Osteocyte (in vitro differentiated cells): ENCODE measurements at regions not wholly inside any gene's neighbourhood (a gene's known extent, or its start where the extent isn't known, plus 50 kb on each side); places are given as distances from the start of the nearest gene placed in this dataset.

Source experiments
- DNase-seq: peaks from one replicate; pipeline ENCODE4 v3.0.0; 2021; ENCODE audit warnings: mixed read lengths; ENCODE audit not compliant: unreplicated experiment; ENCODE audit errors: extremely low spot score
- H3K27ac Mint-ChIP-seq: one replicate; pipeline ENCODE4 v1.8.0; 2021; ENCODE audit warnings: mild to moderate bottlenecking, mixed read lengths; ENCODE audit not compliant: unreplicated experiment
- H3K27me3 Mint-ChIP-seq: one replicate; pipeline ENCODE4 v1.8.0; 2021; ENCODE audit warnings: mixed read lengths; ENCODE audit not compliant: unreplicated experiment
- H3K36me3 Mint-ChIP-seq: one replicate; pipeline ENCODE4 v1.8.0; 2021; ENCODE audit warnings: mixed read lengths; ENCODE audit not compliant: unreplicated experiment
- H3K4me1 Mint-ChIP-seq: one replicate; pipeline ENCODE4 v1.8.0; 2021; ENCODE audit warnings: mixed read lengths; ENCODE audit not compliant: unreplicated experiment
- H3K4me3 Mint-ChIP-seq: one replicate; pipeline ENCODE4 v1.8.0; 2021; ENCODE audit warnings: mild to moderate bottlenecking, moderate library complexity, mixed read lengths; ENCODE audit not compliant: unreplicated experiment
- H3K9me3 Mint-ChIP-seq: one replicate; pipeline ENCODE4 v1.8.0; 2021; ENCODE audit warnings: mixed read lengths; ENCODE audit not compliant: unreplicated experiment
- CTCF ChIP-seq: fragments of 200-600 bp; sonication (generic); IDR thresholded peaks from 2 replicates; pipeline ENCODE4 v1.5.0; 2021; ENCODE audit warnings: antibody characterized with exemption, mild to moderate bottlenecking, moderate library complexity

- Mint-ChIP-seq H3K36me3 (no peaks in the 10 kb centered on the region), H3K4me1 (no peaks in the 10 kb centered on the region), H3K27ac (no peak overlapping the region), H3K9me3 (no peaks in the 10 kb centered on the region), H3K27me3 (peaks cover 3% of the 10 kb centered on the region), H3K4me3 (no peak overlapping the region)
- TF ChIP-seq CTCF, result no peak
- no peak for DNase-seq
Measured at GRCh38 chr1:147434921-147435320, 106.4 kb upstream of the BCL9 start.

GRCh38 chr1:147444381-147444780, 96.9 kb upstream of the BCL9 start:
- Mint-ChIP-seq H3K4me3 (no peak overlapping the region), H3K4me1 (no peaks in the 10 kb centered on the region), H3K27me3 (no peaks in the 10 kb centered on the region), H3K27ac (no peak overlapping the region), H3K36me3 (no peaks in the 10 kb centered on the region), H3K9me3 (peaks cover 23% of the 10 kb centered on the region)
- TF ChIP-seq CTCF, result no peak
- DNase-seq, result no peak

GRCh38 chr1:147451628-147452027, 89.7 kb upstream of the BCL9 start:
- Mint-ChIP-seq H3K4me3 (no peak overlapping the region), H3K27me3 (peaks cover 3% of the 10 kb centered on the region), H3K27ac (no peak overlapping the region), H3K9me3 (peaks cover 4% of the 10 kb centered on the region), H3K36me3 (no peaks in the 10 kb centered on the region), H3K4me1 (no peaks in the 10 kb centered on the region)
- DNase-seq, result no peak
- TF ChIP-seq CTCF, result no peak

- H3K36me3 Mint-ChIP-seq, result no peaks in the 10 kb centered on the region
- H3K27ac Mint-ChIP-seq, result no peak overlapping the region
- no peaks in the 10 kb centered on the region for H3K4me1 Mint-ChIP-seq
- H3K4me3 Mint-ChIP-seq, result no peak overlapping the region
- no peak for TF ChIP-seq CTCF
- DNase-seq, result no peak
- H3K9me3 Mint-ChIP-seq, result peaks cover 4% of the 10 kb centered on the region
- H3K27me3 Mint-ChIP-seq, result peaks cover 3% of the 10 kb centered on the region
Measured at GRCh38 chr1:147452809-147453208, 88.5 kb upstream of the BCL9 start.

GRCh38 chr1:147463022-147463421, 78.3 kb upstream of the BCL9 start:
- no peak overlapping the region for H3K4me3 Mint-ChIP-seq
- H3K9me3 Mint-ChIP-seq, result peaks cover 24% of the 10 kb centered on the region
- TF ChIP-seq CTCF, result no peak
- no peak for DNase-seq
- peaks cover 11% of the 10 kb centered on the region for H3K27me3 Mint-ChIP-seq
- H3K36me3 Mint-ChIP-seq, result no peaks in the 10 kb centered on the region
- no peaks in the 10 kb centered on the region for H3K4me1 Mint-ChIP-seq
- no peak overlapping the region for H3K27ac Mint-ChIP-seq
